GM23338 (cell line): ENCODE measurements at regions not wholly inside any gene's neighbourhood (a gene's known extent, or its start where the extent isn't known, plus 50 kb on each side); places are given as distances from the start of the nearest gene placed in this dataset.

Experiments
- ATAC-seq: fragments of 200-7000 bp; cut with Tn5 transposase; 3 replicates; pipeline ENCODE4 v1.9.1; 2020
- DNase-seq: peaks from one replicate; pipeline ENCODE4 v3.0.0-alpha.2; 2015; ENCODE audit warnings: low spot score
- H2AFZ ChIP-seq: fragments of 200-600 bp; sonication (generic); 2 replicates; pipeline ENCODE4 v1.8.0; 2016; ENCODE audit warnings: antibody characterized with exemption, mild to moderate bottlenecking, moderate library complexity
- H3F3A ChIP-seq: fragments of 200-600 bp; sonication (generic); replicated peaks from 2 replicates; pipeline ENCODE4 v1.8.0; 2017; ENCODE audit warnings: antibody characterized with exemption, mixed run types, low read depth
- H3K27ac ChIP-seq: fragments of 200-600 bp; sonication (generic); 2 replicates; pipeline ENCODE4 v1.6.1; 2016; ENCODE audit warnings: low read depth
- H3K27me3 ChIP-seq: fragments of 200-600 bp; sonication (generic); 2 replicates; pipeline ENCODE4 v1.8.0; 2016; ENCODE audit warnings: mild to moderate bottlenecking, mixed run types, moderate library complexity; ENCODE audit not compliant: insufficient read depth
- H3K36me3 ChIP-seq: fragments of 200-600 bp; sonication (generic); 2 replicates; pipeline ENCODE4 v1.8.0; 2016; ENCODE audit warnings: mild to moderate bottlenecking; ENCODE audit not compliant: insufficient read depth
- H3K4me1 ChIP-seq: fragments of 200-600 bp; sonication (generic); 2 replicates; pipeline ENCODE4 v1.8.0; 2016; ENCODE audit warnings: mild to moderate bottlenecking, moderate library complexity; ENCODE audit not compliant: insufficient read depth
- H3K4me2 ChIP-seq: fragments of 200-600 bp; sonication (generic); 2 replicates; pipeline ENCODE4 v1.7.1; 2017; ENCODE audit warnings: mixed run types
- H3K4me3 ChIP-seq: fragments of 200-600 bp; sonication (generic); 2 replicates; pipeline ENCODE4 v1.6.1; 2016; ENCODE audit warnings: mixed run types
- H3K79me2 ChIP-seq: fragments of 200-600 bp; sonication (generic); replicated peaks from 2 replicates; pipeline ENCODE4 v1.8.0; 2017; ENCODE audit warnings: mild to moderate bottlenecking; ENCODE audit not compliant: insufficient read depth
- H3K9me2 ChIP-seq: fragments of 200-600 bp; sonication (generic); 2 replicates; pipeline ENCODE4 v1.8.0; 2017; ENCODE audit not compliant: insufficient read depth
- H4K20me1 ChIP-seq: fragments of 200-600 bp; sonication (generic); replicated peaks from 2 replicates; pipeline ENCODE4 v1.8.0; 2017; ENCODE audit warnings: mild to moderate bottlenecking; ENCODE audit not compliant: insufficient read depth
- H3K27ac Mint-ChIP-seq: 2 replicates; pipeline ENCODE4 v1.8.0; 2020; ENCODE audit warnings: inconsistent platforms, mild to moderate bottlenecking, moderate library complexity, mixed read lengths
- H3K27me3 Mint-ChIP-seq: 3 replicates; pipeline ENCODE4 v1.8.0; 2022; ENCODE audit warnings: low read depth, mild to moderate bottlenecking, moderate library complexity, mixed read lengths, inconsistent platforms; ENCODE audit not compliant: insufficient read depth, poor library complexity
- H3K36me3 Mint-ChIP-seq: 3 replicates; pipeline ENCODE4 v1.8.0; 2021; ENCODE audit warnings: low read depth, mild to moderate bottlenecking, inconsistent platforms, moderate library complexity, mixed read lengths
- H3K4me1 Mint-ChIP-seq: 3 replicates; pipeline ENCODE4 v1.8.0; 2020; ENCODE audit warnings: mild to moderate bottlenecking, inconsistent platforms, mixed read lengths
- H3K4me3 Mint-ChIP-seq: 3 replicates; pipeline ENCODE4 v1.8.0; 2021; ENCODE audit warnings: moderate library complexity, mild to moderate bottlenecking, inconsistent platforms, mixed read lengths
- H3K9me3 Mint-ChIP-seq: 3 replicates; pipeline ENCODE4 v1.8.0; 2020; ENCODE audit warnings: moderate library complexity, mild to moderate bottlenecking, inconsistent platforms, mixed read lengths
- CREB1 ChIP-seq: fragments of 250-450 bp; sonication (Bioruptor Pico); IDR thresholded peaks from 2 replicates; pipeline ENCODE4 v1.5.0; 2020; ENCODE audit warnings: low read depth, mild to moderate bottlenecking, moderate library complexity
- CTCF ChIP-seq, 2 experiments: fragments of 200-600 bp in 1 of 2; sonication (generic) in 1 of 2; conservative IDR thresholded peaks; 2 replicates each; pipeline versions ENCODE4 v1.5.1 to v1.6.1; 2016 to 2017; ENCODE audit warnings: antibody characterized with exemption in 2 of 2, low read depth in 2 of 2, mild to moderate bottlenecking in 2 of 2, moderate library complexity in 1 of 2
- ETS1 ChIP-seq: IDR thresholded peaks from 2 replicates; pipeline ENCODE4 v1.6.1; 2016; ENCODE audit warnings: antibody characterized with exemption
- EZH2 ChIP-seq: fragments of 200-600 bp; sonication (generic); IDR thresholded peaks from one replicate; pipeline ENCODE4 v1.8.0; 2017; ENCODE audit warnings: antibody characterized with exemption, mild to moderate bottlenecking, low read depth; ENCODE audit not compliant: unreplicated experiment
- EZH2phosphoT487 ChIP-seq: fragments of 200-600 bp; sonication (generic); IDR thresholded peaks from one replicate; pipeline ENCODE4 v1.8.1; 2018; ENCODE audit warnings: antibody characterized with exemption; ENCODE audit not compliant: unreplicated experiment
- JUNB ChIP-seq: IDR thresholded peaks from one replicate; pipeline ENCODE4 v1.6.1; 2016; ENCODE audit warnings: antibody characterized with exemption; ENCODE audit not compliant: unreplicated experiment
- NANOG ChIP-seq: IDR thresholded peaks from 2 replicates; pipeline ENCODE4 v1.6.1; 2016; ENCODE audit warnings: antibody characterized with exemption, borderline replicate concordance
- POLR2AphosphoS5 ChIP-seq: IDR thresholded peaks from 2 replicates; pipeline ENCODE4 v1.6.1; 2016; ENCODE audit warnings: antibody characterized with exemption, low read depth
- REST ChIP-seq: IDR thresholded peaks from one replicate; pipeline ENCODE4 v1.6.1; 2018; ENCODE audit warnings: antibody characterized with exemption; ENCODE audit not compliant: unreplicated experiment
- STAT1 ChIP-seq: IDR thresholded peaks from one replicate; pipeline ENCODE4 v1.6.1; 2016; ENCODE audit warnings: antibody characterized with exemption; ENCODE audit not compliant: unreplicated experiment
- ZNF114 ChIP-seq: fragments of 250-450 bp; sonication (Bioruptor Pico); IDR thresholded peaks from 2 replicates; pipeline ENCODE4 v1.5.0; 2020; ENCODE audit warnings: mild to moderate bottlenecking, moderate library complexity
- ZNF331 ChIP-seq: fragments of 250-450 bp; sonication (Bioruptor Pico); IDR thresholded peaks from 2 replicates; pipeline ENCODE4 v1.5.0; 2020; ENCODE audit warnings: low read depth, mild to moderate bottlenecking, moderate library complexity
- ZNF462 ChIP-seq: fragments of 250-450 bp; sonication (Bioruptor Pico); IDR thresholded peaks from 2 replicates; pipeline ENCODE4 v1.5.0; 2020; ENCODE audit warnings: mild to moderate bottlenecking, moderate library complexity

- no peak overlapping the region for H2AFZ ChIP-seq
- no peaks in the 10 kb centered on the region for H4K20me1 ChIP-seq
- H3K27me3 Mint-ChIP-seq: no peaks in the 10 kb centered on the region
- DNase-seq (no peak), ATAC-seq (no peak)
- no peak overlapping the region for H3K4me3 ChIP-seq
- no peak overlapping the region for H3K27ac Mint-ChIP-seq
- no peaks in the 10 kb centered on the region for H3K27me3 ChIP-seq
- H3K4me3 Mint-ChIP-seq: no peak overlapping the region
- peaks cover 23% of the 10 kb centered on the region for H3K4me1 Mint-ChIP-seq
- H3K36me3 ChIP-seq: no peaks in the 10 kb centered on the region
- H3K36me3 Mint-ChIP-seq: peaks cover 23% of the 10 kb centered on the region
- peaks cover 7% of the 10 kb centered on the region for H3K4me1 ChIP-seq
- H3K27ac ChIP-seq: no peak overlapping the region
- no peaks in the 10 kb centered on the region for H3K9me2 ChIP-seq
- no peaks in the 10 kb centered on the region for H3F3A ChIP-seq
- no peak overlapping the region for H3K4me2 ChIP-seq
- H3K79me2 ChIP-seq: no peaks in the 10 kb centered on the region
- TF ChIP-seq ETS1: no peak
- no peak for TF ChIP-seq ZNF114 (CRISPR knock-in tag)
- TF ChIP-seq ZNF331: no peak
- no peak for TF ChIP-seq EZH2phosphoT487
- TF ChIP-seq CREB1 (CRISPR knock-in tag): no peak
- no peak for TF ChIP-seq EZH2
- no peak for TF ChIP-seq CTCF (conservative IDR thresholded peaks at IDR 0.05; ENCODE audit: low read depth in 2 of 2)
- TF ChIP-seq NANOG: no peak
- TF ChIP-seq JUNB: no peak
- no peak for TF ChIP-seq POLR2AphosphoS5
- TF ChIP-seq STAT1: no peak
- TF ChIP-seq REST: no peak
- no peak for TF ChIP-seq ZNF462 (CRISPR knock-in tag)
- peaks cover 11% of the 10 kb centered on the region for H3K9me3 Mint-ChIP-seq
Observed at GRCh38 chrX:16039363-16039762, 84.0 kb upstream of the GRPR start.
